NCI-H1105 (cell line): ENCODE measurements at regions not wholly inside any gene's neighbourhood (a gene's known extent, or its start where the extent isn't known, plus 50 kb on each side); places are given as distances from the start of the nearest gene placed in this dataset.
"Not testable (repeated sequence)": the region's sequence is repeated elsewhere in the genome, so short reads cannot be mapped to it uniquely, and the experiment has no call there.

ENCODE experiments used
- DNase-seq: peaks from one replicate; lab custom pipeline; 2025; lab: John Stamatoyannopoulos, UW

GRCh38 chrX:87236830-87237440 is 280.7 kb upstream of the KLHL4 start:
- DNase-seq = no peak

GRCh38 chrX:87265518-87265917 is 252.1 kb upstream of the KLHL4 start:
- DNase-seq = no peak

GRCh38 chrX:87272491-87272890 is 245.1 kb upstream of the KLHL4 start:
- no peak for DNase-seq

- no peak for DNase-seq
Observed at GRCh38 chrX:87299563-87300160, 217.9 kb upstream of the KLHL4 start.

- no peak for DNase-seq
Observed at GRCh38 chrX:87310780-87311179, 206.8 kb upstream of the KLHL4 start.

- DNase-seq = no peak
Observed at GRCh38 chrX:87327267-87327666, 190.3 kb upstream of the KLHL4 start.

GRCh38 chrX:87337267-87337666 is 180.3 kb upstream of the KLHL4 start:
- DNase-seq = no peak

- peak; percentile 1 for DNase-seq
Observed at GRCh38 chrX:87338510-87338909, 179.1 kb upstream of the KLHL4 start.

GRCh38 chrX:87370865-87371264 is 146.7 kb upstream of the KLHL4 start:
- DNase-seq = no peak

- no peak for DNase-seq
Observed at GRCh38 chrX:87374324-87374723, 143.3 kb upstream of the KLHL4 start.

- DNase-seq = no peak
Observed at GRCh38 chrX:87376896-87377295, 140.7 kb upstream of the KLHL4 start.

GRCh38 chrX:87388381-87388780 is 129.2 kb upstream of the KLHL4 start:
- DNase-seq = no peak

- no peak for DNase-seq
Observed at GRCh38 chrX:87391742-87392141, 125.9 kb upstream of the KLHL4 start.

- no peak for DNase-seq
Observed at GRCh38 chrX:87392369-87392768, 125.2 kb upstream of the KLHL4 start.

GRCh38 chrX:87397103-87397886 is 120.3 kb upstream of the KLHL4 start:
- no peak for DNase-seq

- DNase-seq = no peak
Observed at GRCh38 chrX:87402256-87402655, 115.3 kb upstream of the KLHL4 start.

- no peak for DNase-seq
Observed at GRCh38 chrX:87403551-87403950, 114.1 kb upstream of the KLHL4 start.

- no peak for DNase-seq
Observed at GRCh38 chrX:87409113-87409841, 108.3 kb upstream of the KLHL4 start.

- no peak for DNase-seq
Observed at GRCh38 chrX:87425618-87426017, 92.0 kb upstream of the KLHL4 start.

GRCh38 chrX:87434618-87435017 is 83.0 kb upstream of the KLHL4 start:
- DNase-seq = no peak

GRCh38 chrX:87448613-87449012 is 69.0 kb upstream of the KLHL4 start:
- not testable (repeated sequence) for DNase-seq

- not testable (repeated sequence) for DNase-seq
Observed at GRCh38 chrX:87465757-87466156, 51.8 kb upstream of the KLHL4 start.
